ENCODE measurements at regions not wholly inside any gene's neighbourhood (a gene's known extent, or its start where the extent isn't known, plus 50 kb on each side); places are given as distances from the start of the nearest gene placed in this dataset.

- no peak for ATAC-seq
Observed at GRCh38 chr5:114830114-114830513, 339.6 kb downstream of the TRIM36 start.

GRCh38 chr5:114822863-114823262 is 346.8 kb downstream of the TRIM36 start:
- no peak for ATAC-seq
- H3K36me3 ChIP-seq (replicated peaks in 1 of 2; ENCODE audit: insufficient read depth in 1 of 2, low read depth in 2 of 2) = no peaks in the 10 kb centered on the region
- DNase-seq = no peak
- no peak overlapping the region for H3K4me3 ChIP-seq
- TF ChIP-seq POLR2A (IDR thresholded peaks at IDR 0.05) = no peak
- TF ChIP-seq CTCF (IDR thresholded peaks at IDR 0.05) = no peak
- H3K4me1 ChIP-seq = no peaks in the 10 kb centered on the region
- H3K9me3 ChIP-seq = peaks cover 0 to 4% (median 0%) of the 10 kb centered on the region in 3 donors
- H3K27ac ChIP-seq = no peak overlapping the region
- intact Hi-C loops (cut with DNase I) = no loop called here
- H3K27me3 ChIP-seq = no peaks in the 10 kb centered on the region

More at GRCh38 chr5:114830114-114830513, 339.6 kb downstream of the TRIM36 start:
- WGBS, 2 donors = 21 to 41% methylated on average over 2 of the region's 2 CpGs
- intact Hi-C loops (cut with DNase I) = no loop called here
- Histone ChIP-seq H3K36me3 (replicated peaks in 1 of 2; ENCODE audit: insufficient read depth in 1 of 2, low read depth in 2 of 2) (no peaks in the 10 kb centered on the region), H3K4me1 (no peaks in the 10 kb centered on the region), H3K27me3 (no peaks in the 10 kb centered on the region), H3K9me3 (peaks cover 0 to 4% (median 0%) of the 10 kb centered on the region in 3 donors), H3K4me3 (no peak overlapping the region), H3K27ac (no peak overlapping the region)
- DNase-seq = no peak
- TF ChIP-seq POLR2A (IDR thresholded peaks at IDR 0.05) = no peak
- no peak for TF ChIP-seq CTCF (IDR thresholded peaks at IDR 0.05)

GRCh38 chr5:114822436-114822835 is 347.3 kb downstream of the TRIM36 start:
- no peak overlapping the region for H3K27ac ChIP-seq
- H3K36me3 ChIP-seq (replicated peaks in 1 of 2; ENCODE audit: insufficient read depth in 1 of 2, low read depth in 2 of 2) = no peaks in the 10 kb centered on the region
- TF ChIP-seq POLR2A (IDR thresholded peaks at IDR 0.05) (no peak), CTCF (IDR thresholded peaks at IDR 0.05) (no peak)
- ATAC-seq = no peak
- H3K4me1 ChIP-seq = no peaks in the 10 kb centered on the region
- peaks cover 0 to 1% (median 0%) of the 10 kb centered on the region in 3 donors for H3K9me3 ChIP-seq
- WGBS, 2 donors = 30 to 33% methylated on average over 1 of the region's 1 CpG
- no peaks in the 10 kb centered on the region for H3K27me3 ChIP-seq
- H3K4me3 ChIP-seq = no peak overlapping the region
- intact Hi-C loops (cut with DNase I) = no loop called here
- DNase-seq = no peak

- H3K9me3 ChIP-seq = no peaks in the 10 kb centered on the region
- WGBS, 2 donors = 58 to 59% methylated on average over 2 of the region's 2 CpGs
- H3K27ac ChIP-seq = no peak overlapping the region
- intact Hi-C loops (cut with DNase I) = no loop called here
- TF ChIP-seq CTCF (IDR thresholded peaks at IDR 0.05) = no peak
- TF ChIP-seq POLR2A (IDR thresholded peaks at IDR 0.05) = no peak
- no peak for ATAC-seq
- no peaks in the 10 kb centered on the region for H3K4me1 ChIP-seq
- no peak for DNase-seq
- no peaks in the 10 kb centered on the region for H3K27me3 ChIP-seq
- H3K36me3 ChIP-seq (replicated peaks in 1 of 2; ENCODE audit: insufficient read depth in 1 of 2, low read depth in 2 of 2) = no peaks in the 10 kb centered on the region
- no peak overlapping the region for H3K4me3 ChIP-seq
Observed at GRCh38 chr5:114790403-114790792, 379.3 kb downstream of the TRIM36 start.

GRCh38 chr5:114789773-114790402 is 379.8 kb downstream of the TRIM36 start:
- DNase-seq (no peak), ATAC-seq (peak; percentile 47)
- Histone ChIP-seq H3K4me3 (no peak overlapping the region), H3K4me1 (no peaks in the 10 kb centered on the region), H3K9me3 (no peaks in the 10 kb centered on the region), H3K36me3 (replicated peaks in 1 of 2; ENCODE audit: insufficient read depth in 1 of 2, low read depth in 2 of 2) (no peaks in the 10 kb centered on the region), H3K27ac (no peak overlapping the region), H3K27me3 (no peaks in the 10 kb centered on the region)
- WGBS, 2 donors = 31% methylated on average over 4 of the region's 4 CpGs
- intact Hi-C loops (cut with DNase I) = no loop called here
- TF ChIP-seq POLR2A (IDR thresholded peaks at IDR 0.05) = no peak
- peak; percentile 18 to 65 (median 52) for TF ChIP-seq CTCF (IDR thresholded peaks at IDR 0.05)

Data from body of pancreas (tissue), 4 donors.